ENCODE measurements at regions not wholly inside any gene's neighbourhood (a gene's known extent, or its start where the extent isn't known, plus 50 kb on each side); places are given as distances from the start of the nearest gene placed in this dataset.

DNA sequence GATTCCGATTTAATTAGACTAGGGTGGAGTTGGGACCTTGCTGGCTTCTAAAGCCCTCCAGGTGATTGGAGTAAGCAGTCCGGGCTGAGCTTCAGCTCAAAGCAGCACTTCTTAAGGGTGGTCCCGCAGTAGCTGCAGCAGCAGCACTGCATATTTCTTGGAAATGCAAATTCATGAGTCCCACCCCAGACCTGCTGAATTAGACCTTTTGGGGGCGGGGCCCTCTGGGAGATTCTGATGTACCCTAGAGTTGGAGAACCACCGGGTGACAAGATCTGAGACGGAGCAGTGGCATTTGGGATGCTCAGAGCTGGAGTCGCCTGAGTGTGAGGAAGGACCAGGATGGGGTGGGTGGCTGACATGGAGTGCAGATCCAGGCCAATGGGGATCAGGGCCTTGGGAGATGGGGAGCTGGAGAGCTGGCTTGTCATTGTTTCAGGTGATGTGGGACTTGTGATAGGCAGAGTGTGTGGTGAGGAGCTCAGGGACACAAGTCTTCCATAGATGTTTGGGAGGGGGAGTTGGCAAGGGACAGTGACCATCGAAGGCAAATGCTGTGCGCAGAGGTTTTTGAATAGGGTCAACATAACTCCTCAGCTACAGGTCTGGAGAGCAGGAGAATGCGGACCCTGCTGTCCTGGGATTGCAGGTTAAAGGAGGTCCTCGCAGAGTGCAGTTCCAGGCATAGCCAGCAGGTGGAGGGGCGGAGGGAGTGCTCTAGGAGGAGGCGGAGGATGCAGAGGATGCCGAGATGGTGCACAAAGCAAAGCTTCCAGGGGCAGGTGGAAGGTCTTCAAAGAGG, 130.9 kb upstream of the RAB12 start:
- H3K27ac ChIP-seq (ENCODE audit: insufficient read depth, low read depth, low read length), result no peak overlapping the region
- ChIA-PET POLR2A (no interaction called here), CTCF (interaction anchor here (0.7 to 4.9 kb wide), 18 partner anchors 8 to 1559 kb away, joined by 3 to 52 read pairs (median 5); partner anchors contain the start of genes PTPRM and RAB12)
- no peak overlapping the region for H2AFZ ChIP-seq (ENCODE audit: low read depth, low read length)
- intact Hi-C loops (cut with micrococcal nuclease) (loop anchor here (1.0 kb wide), 2 partner anchors 510 to 1257 kb away; no protein-coding TSS in a partner anchor), dilution Hi-C loops (cut with MboI; ENCODE audit: extremely low pct_ligation_motif_present, low sequenced_read_pairs) (no loop called here)
- H3K4me1 ChIP-seq (ENCODE audit: control insufficient read depth, extremely low read depth, insufficient read depth, low read length), result no peaks in the 10 kb centered on the region
- TF ChIP-seq, protein P1, sequence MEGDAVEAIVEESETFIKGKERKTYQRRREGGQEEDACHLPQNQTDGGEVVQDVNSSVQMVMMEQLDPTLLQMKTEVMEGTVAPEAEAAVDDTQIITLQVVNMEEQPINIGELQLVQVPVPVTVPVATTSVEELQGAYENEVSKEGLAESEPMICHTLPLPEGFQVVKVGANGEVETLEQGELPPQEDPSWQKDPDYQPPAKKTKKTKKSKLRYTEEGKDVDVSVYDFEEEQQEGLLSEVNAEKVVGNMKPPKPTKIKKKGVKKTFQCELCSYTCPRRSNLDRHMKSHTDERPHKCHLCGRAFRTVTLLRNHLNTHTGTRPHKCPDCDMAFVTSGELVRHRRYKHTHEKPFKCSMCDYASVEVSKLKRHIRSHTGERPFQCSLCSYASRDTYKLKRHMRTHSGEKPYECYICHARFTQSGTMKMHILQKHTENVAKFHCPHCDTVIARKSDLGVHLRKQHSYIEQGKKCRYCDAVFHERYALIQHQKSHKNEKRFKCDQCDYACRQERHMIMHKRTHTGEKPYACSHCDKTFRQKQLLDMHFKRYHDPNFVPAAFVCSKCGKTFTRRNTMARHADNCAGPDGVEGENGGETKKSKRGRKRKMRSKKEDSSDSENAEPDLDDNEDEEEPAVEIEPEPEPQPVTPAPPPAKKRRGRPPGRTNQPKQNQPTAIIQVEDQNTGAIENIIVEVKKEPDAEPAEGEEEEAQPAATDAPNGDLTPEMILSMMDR (IDR thresholded peaks at IDR 0.05; ENCODE audit: extremely low read depth in 1 of 2, insufficient read depth in 1 of 2, low read depth in 1 of 2, low read length in 2 of 2), result peak; percentile 67 to 92
- TF ChIP-seq GATA2 (IDR thresholded peaks at IDR 0.05; ENCODE audit: insufficient read depth, insufficient read length, low read depth, low read length), result no peak
- no peaks in the 10 kb centered on the region for H4K20me1 ChIP-seq (replicated peaks; ENCODE audit: control insufficient read depth, extremely low read depth, insufficient read depth, low read length)
- H3K9ac ChIP-seq (replicated peaks; ENCODE audit: extremely low read depth, insufficient read depth, low read length), result no peak overlapping the region
- BruUV-seq (replicated peaks), result no TSS peak
- no peaks in the 10 kb centered on the region for H3K9me3 ChIP-seq (replicated peaks; ENCODE audit: control insufficient read depth, insufficient read depth, low read length)
- peaks cover 0 to 3% of the 10 kb centered on the region in 2 experiments for H3K27me3 ChIP-seq (ENCODE audit: control insufficient read depth in 2 of 2, insufficient read depth in 2 of 2, low read length in 2 of 2)
- DNase-seq (ENCODE audit: low read depth, low spot score), result peak; percentile 55
- H3K79me2 ChIP-seq (ENCODE audit: control insufficient read depth, insufficient read depth, low read length), result no peaks in the 10 kb centered on the region
- H3K4me2 ChIP-seq (ENCODE audit: insufficient read depth, low read length), result no peak overlapping the region
- peak; percentile 80 for FAIRE-seq
- no peak overlapping the region for H3K4me3 ChIP-seq (replicated peaks in 1 of 3; ENCODE audit: insufficient read depth in 1 of 3, low read depth in 1 of 3, low read length in 3 of 3)
- no peaks in the 10 kb centered on the region for H3K9me1 ChIP-seq (replicated peaks; ENCODE audit: control insufficient read depth, extremely low read depth, insufficient read depth, low read length)
- no peaks in the 10 kb centered on the region for H3K36me3 ChIP-seq (ENCODE audit: control insufficient read depth in 2 of 2, extremely low read depth in 1 of 2, insufficient read depth in 2 of 2, low read length in 2 of 2)

DNA sequence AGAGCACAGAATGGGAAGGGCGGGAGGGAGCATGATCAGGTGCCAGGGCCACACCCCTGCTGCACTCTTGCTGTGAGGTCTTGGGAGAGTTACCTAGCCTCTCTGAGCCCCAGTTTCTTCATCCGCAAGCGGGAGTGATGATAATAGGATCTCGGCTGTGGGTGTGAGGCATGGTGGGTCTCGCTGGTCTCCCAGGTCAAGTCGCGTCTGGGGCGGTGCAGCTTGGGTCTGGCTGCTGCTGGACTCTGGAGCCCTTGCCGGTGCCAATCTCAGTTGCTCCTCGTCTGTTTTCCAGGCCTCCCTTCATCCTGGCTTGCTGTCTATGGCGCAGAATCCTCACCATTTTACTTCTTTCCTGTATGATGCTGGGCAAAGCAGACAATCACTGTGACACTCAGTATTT, 130.3 kb upstream of the RAB12 start:
- dilution Hi-C loops (cut with MboI; ENCODE audit: extremely low pct_ligation_motif_present, low sequenced_read_pairs), result no loop called here
- Histone ChIP-seq H3K4me1 (ENCODE audit: control insufficient read depth, extremely low read depth, insufficient read depth, low read length) (no peaks in the 10 kb centered on the region), H3K9me3 (replicated peaks; ENCODE audit: control insufficient read depth, insufficient read depth, low read length) (no peaks in the 10 kb centered on the region), H3K9me1 (replicated peaks; ENCODE audit: control insufficient read depth, extremely low read depth, insufficient read depth, low read length) (no peaks in the 10 kb centered on the region), H3K9ac (replicated peaks; ENCODE audit: extremely low read depth, insufficient read depth, low read length) (no peak overlapping the region), H3K79me2 (ENCODE audit: control insufficient read depth, insufficient read depth, low read length) (no peaks in the 10 kb centered on the region), H3K4me2 (ENCODE audit: insufficient read depth, low read length) (no peak overlapping the region), H4K20me1 (replicated peaks; ENCODE audit: control insufficient read depth, extremely low read depth, insufficient read depth, low read length) (no peaks in the 10 kb centered on the region), H3K27ac (ENCODE audit: insufficient read depth, low read depth, low read length) (no peak overlapping the region), H3K27me3 (ENCODE audit: control insufficient read depth in 2 of 2, insufficient read depth in 2 of 2, low read length in 2 of 2) (peaks cover 0 to 3% of the 10 kb centered on the region in 2 experiments), H2AFZ (ENCODE audit: low read depth, low read length) (no peak overlapping the region), H3K36me3 (ENCODE audit: control insufficient read depth in 2 of 2, extremely low read depth in 1 of 2, insufficient read depth in 2 of 2, low read length in 2 of 2) (no peaks in the 10 kb centered on the region), H3K4me3 (replicated peaks in 1 of 3; ENCODE audit: insufficient read depth in 1 of 3, low read depth in 1 of 3, low read length in 3 of 3) (no peak overlapping the region)
- POLR2A ChIA-PET, result no interaction called here
- CTCF ChIA-PET, result interaction anchor here (0.6 to 4.9 kb wide), 16 partner anchors 8 to 1559 kb away, joined by 3 to 52 read pairs (median 6); partner anchors contain the start of gene PTPRM
- no TSS peak for BruUV-seq (replicated peaks)
- intact Hi-C loops (cut with micrococcal nuclease), result loop anchor here (1.0 kb wide), 2 partner anchors 509 to 1258 kb away; no protein-coding TSS in a partner anchor
- DNase-seq (ENCODE audit: low read depth, low spot score) (no peak), FAIRE-seq (no peak)
- TF ChIP-seq POLR2AphosphoS5 (IDR thresholded peaks at IDR 0.05; ENCODE audit: insufficient read depth, low read depth, low read length) (no peak), GATA2 (IDR thresholded peaks at IDR 0.05; ENCODE audit: insufficient read depth, insufficient read length, low read depth, low read length) (no peak), MYC (IDR thresholded peaks at IDR 0.05; ENCODE audit: low read depth, low read length) (no peak), EZH2 (IDR thresholded peaks at IDR 0.05; ENCODE audit: borderline replicate concordance, low read depth, low read length, severe bottlenecking) (no peak), FOS (IDR thresholded peaks at IDR 0.05; ENCODE audit: borderline replicate concordance, insufficient read depth, low read length) (no peak), POLR2A (IDR thresholded peaks at IDR 0.05; ENCODE audit: low read depth, low read length) (no peak), JUN (IDR thresholded peaks at IDR 0.05; ENCODE audit: borderline replicate concordance, insufficient read depth, insufficient read length, low read depth) (no peak)
- TF ChIP-seq, protein P2, sequence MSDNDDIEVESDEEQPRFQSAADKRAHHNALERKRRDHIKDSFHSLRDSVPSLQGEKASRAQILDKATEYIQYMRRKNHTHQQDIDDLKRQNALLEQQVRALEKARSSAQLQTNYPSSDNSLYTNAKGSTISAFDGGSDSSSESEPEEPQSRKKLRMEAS (IDR thresholded peaks at IDR 0.05; ENCODE audit: insufficient read depth, insufficient read length), result no peak
- TF ChIP-seq, protein P1 (IDR thresholded peaks at IDR 0.05; ENCODE audit: extremely low read depth in 1 of 2, insufficient read depth in 1 of 2, low read depth in 1 of 2, low read length in 2 of 2), result no peak
